ENCODE measurements at regions not wholly inside any gene's neighbourhood (a gene's known extent, or its start where the extent isn't known, plus 50 kb on each side); places are given as distances from the start of the nearest gene placed in this dataset.

- DNase-seq (ENCODE audit: low read depth): no peak
Observed at GRCh38 chrX:39174241-39174771, 373.0 kb downstream of the MID1IP1 start.

DNA sequence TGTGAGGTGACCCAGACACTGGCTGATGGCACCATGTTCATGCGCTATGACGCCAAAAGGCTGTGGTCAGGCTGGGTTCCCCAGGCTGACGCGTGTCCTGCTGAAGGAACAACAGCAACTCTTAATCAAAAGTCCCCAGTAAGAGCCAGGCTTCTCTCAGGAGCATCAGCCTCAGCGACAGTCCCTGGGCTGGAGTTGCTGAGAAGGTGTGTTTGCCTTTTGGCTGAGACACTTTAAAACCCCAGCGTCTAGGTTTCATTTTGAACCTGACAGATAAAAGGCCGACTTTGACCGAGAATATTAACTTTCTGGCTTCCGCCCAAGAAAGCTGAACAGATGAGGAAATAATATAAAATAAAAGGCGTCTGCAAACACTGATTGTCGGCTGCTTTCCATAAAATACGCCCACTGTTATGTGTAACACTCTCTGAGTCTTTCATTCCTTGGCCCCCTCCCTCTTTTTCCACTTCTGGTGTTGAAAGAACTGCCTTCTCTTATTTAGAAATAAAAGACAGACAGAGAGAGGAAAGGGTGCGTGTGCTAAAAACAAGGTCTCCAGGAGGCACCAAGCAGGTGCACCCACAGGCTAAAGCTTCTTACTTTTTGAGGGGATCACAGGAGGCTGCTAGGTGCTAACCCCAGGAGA lies 373.6 kb downstream of the MID1IP1 start:
- peak; percentile 20 for DNase-seq (ENCODE audit: low read depth)

DNA sequence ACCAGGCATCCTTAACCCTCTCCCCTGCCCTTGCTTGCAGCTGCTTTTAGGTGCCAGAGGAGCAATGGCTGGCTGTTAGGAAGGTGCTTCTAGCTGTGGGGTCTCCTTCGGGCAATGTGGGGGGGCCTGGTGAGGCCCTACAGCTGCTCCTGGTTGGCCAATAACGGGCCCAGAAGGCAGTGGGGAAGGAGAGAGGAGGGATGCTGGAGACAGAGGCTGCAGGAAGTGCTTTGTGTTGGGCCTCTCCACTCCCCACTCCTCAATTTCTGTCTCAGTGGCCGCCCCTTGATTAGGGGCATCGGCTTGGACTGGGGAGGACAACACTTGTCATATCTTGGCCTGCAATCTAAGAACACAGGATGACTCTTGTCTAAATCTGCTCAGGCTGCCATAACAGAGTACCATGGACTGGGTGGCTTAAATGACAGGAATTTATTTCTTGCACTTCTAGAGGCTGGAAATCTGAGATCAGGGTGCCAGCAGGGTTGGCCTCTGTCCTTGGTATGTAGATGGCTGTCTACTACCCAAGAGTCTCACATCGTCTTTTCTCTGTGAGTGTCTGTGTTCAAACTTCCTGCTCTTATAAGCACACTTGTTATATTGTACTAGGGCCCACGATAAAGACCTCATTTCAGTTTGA lies 374.3 kb downstream of the MID1IP1 start:
- DNase-seq (ENCODE audit: low read depth): no peak

DNA sequence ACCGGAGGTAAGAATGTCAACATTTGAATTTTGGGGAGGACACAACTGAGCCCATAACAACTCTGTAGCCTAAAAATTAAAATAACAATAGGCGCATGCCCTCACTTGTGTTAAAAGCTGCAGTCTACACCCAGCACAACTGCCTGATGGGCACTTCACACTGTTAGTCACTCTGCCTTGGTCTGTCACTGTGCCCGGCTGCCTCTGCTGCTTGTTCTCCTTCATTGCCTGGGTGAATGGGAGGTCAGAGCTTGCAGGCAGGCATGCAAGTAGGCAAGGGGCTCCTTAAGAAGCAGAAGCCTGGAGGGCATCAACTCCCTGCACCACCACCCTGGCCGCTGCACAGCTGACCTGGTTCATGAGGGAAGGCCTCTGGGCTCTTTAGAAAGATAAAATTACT lies 374.8 kb downstream of the MID1IP1 start:
- DNase-seq (ENCODE audit: low read depth): no peak

DNA sequence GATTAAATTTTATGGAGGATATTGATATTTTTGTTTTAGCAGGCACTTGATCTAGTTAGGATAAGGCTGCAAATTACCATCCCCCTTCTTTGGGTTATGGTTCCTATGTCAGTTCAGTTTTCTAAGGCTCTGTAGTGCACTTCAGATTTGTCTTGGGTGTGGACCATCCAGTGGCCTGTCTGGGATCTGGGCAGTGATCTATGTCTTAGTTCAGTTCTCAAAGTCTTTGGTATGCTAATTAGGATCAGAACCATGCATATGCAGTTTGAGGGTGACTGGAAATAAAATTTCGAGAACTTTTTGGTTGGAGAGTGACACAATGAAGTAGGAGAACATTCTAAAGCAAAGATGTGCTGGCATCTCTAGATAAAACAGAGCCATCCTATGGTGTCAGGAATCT lies 388.2 kb downstream of the MID1IP1 start:
- no peak for DNase-seq (ENCODE audit: low read depth)

DNA sequence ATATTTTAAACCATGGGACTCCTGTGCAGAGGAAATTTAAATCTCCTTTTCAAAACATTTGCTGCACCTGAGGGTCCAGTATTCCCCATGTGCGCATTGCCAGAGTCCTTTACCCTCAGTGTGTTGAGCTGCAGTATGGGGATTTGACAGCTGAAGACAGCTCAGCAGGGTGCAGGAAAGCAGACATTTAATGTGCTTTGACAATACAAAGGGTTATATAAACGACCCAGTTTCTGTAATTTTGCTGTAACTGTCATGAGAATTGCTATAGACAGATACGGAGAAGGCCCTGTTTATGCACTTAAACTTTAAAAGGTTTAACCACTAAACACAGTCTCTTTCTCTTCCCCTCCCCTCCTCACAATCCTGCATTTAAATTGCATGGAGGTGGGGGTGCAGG lies 393.4 kb downstream of the MID1IP1 start:
- no peak for DNase-seq (ENCODE audit: low read depth)

DNA sequence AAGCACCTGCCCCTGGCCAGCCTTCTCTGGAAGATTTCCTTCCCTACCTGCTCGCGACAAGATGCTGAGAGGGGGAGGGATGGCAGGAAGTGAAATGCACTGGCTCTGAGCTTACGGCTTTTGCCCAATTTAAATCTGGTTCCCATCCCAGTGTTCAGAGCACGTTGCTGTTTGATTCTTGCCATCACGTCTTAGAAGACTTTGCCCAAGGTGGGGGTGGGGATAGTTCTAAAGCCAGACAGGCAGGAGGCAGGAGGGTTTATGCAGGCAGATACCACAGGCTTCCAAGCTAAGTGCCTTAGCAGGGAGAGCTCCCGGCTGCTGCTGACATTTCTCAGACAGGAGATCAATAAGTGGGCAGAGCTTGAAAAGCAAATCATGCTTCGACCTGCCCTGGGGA lies 393.9 kb downstream of the MID1IP1 start:
- no peak for DNase-seq (ENCODE audit: low read depth)

DNA sequence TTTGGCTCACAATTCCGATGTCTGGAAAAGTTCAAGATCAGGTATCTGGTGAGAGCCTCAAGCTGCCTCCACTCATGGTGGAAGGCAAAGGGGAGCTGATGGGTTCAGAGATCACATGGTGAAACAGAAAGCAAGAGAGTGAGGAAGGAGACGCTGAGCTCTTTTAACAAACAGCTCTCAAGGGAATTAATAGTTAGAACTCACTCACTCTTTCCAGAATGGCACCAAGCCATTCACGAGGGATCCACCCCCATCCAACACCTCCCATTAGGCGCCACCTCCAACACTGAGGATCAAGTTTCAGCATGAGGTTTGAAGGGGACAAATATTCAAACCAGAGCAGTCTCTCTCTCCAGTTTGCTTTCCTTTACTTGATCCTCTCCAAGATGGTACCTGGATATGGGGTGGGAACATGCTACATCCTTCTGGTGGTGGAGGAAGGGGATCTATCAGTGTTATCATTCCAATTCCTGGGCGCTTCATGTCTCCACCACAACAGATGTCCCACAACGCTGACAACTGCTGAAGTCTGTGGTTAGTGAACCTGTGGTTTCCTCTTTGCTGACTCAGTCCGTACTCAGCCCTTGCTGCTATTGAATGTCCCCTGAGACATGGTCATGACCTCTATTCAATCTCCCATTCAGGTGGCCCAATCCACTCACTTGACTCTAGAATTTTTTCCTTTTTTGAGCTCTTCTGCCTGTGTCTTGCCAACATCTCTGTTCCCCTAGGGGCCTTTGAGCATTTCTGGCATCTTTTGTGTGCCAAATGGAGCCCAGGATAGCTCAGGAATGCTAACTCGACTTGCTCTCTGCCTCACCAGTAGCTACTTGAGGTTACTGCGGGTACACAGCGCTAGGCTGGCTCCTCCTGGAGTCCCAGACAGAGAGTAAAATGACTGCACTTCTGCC lies 395.2 kb downstream of the MID1IP1 start:
- DNase-seq (ENCODE audit: low read depth): peak; percentile 46

DNA sequence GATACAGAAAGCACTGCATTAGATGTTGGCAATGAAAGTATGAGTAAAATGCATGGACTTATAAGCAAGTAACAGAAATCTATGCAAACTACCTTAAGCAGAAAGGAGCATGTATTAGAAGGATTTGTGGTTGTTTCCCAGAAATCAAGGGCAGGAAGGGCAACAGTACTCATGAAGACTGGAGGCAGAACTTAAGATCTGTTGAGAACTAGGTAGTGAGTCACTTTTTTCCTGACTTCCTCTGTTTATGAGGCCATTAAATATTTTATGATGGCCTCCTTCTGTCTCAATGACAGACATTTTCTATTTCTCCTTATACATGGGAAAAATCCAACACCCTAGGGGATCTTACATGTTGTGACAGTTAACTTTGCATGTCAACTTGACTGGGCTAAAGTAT lies 398.2 kb downstream of the MID1IP1 start:
- no peak for DNase-seq (ENCODE audit: low read depth)

- DNase-seq (ENCODE audit: low read depth): no peak
Observed at GRCh38 chrX:39201305-39201990, 400.2 kb downstream of the MID1IP1 start.

DNA sequence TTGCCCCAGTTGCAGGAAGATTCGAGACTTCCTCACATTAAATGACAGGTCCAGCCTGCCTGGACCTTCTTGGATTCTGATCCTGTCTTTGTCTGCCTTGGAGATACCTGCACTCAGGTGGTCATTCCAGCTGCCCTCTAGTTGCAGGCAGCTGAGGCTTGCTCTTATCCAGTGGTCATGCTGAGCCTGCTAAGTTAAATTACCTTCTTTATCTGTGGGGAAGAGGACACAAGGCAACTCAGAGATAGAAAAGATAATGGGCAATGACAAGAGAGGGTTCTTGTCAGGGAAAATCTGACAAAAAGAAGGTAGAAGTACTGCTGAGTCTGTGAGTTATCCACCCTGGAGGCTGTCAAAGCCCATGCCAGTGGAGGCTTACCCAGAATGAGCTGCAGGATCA lies 401.4 kb downstream of the MID1IP1 start:
- no peak for DNase-seq (ENCODE audit: low read depth)

GRCh38 chrX:39203427-39203826 lies 402.2 kb downstream of the MID1IP1 start:
- no peak for DNase-seq (ENCODE audit: low read depth)

GRCh38 chrX:39204353-39204752 lies 403.1 kb downstream of the MID1IP1 start:
- no peak for DNase-seq (ENCODE audit: low read depth)

GRCh38 chrX:39204945-39205344 lies 403.7 kb downstream of the MID1IP1 start:
- DNase-seq (ENCODE audit: low read depth): peak; percentile 48

DNA sequence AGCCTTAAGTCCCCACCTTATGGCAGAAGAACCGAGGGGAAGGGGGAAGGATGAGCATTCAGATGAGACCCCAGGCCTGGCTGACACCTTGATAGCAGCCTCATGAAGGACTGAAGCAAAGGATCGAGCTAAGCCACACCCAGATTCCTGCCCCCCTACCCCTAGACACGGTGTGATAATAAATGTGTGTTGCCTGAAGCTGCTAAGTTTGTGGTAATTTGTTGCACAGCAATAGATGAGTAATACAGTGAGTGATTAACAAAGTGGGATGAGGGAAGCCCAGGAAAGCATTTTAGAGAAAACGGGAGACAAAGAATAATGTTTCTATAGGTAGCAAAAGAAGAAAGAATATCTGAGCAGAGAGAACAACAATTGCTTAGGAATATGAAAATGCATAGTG lies 404.2 kb downstream of the MID1IP1 start:
- DNase-seq (ENCODE audit: low read depth): no peak

DNA sequence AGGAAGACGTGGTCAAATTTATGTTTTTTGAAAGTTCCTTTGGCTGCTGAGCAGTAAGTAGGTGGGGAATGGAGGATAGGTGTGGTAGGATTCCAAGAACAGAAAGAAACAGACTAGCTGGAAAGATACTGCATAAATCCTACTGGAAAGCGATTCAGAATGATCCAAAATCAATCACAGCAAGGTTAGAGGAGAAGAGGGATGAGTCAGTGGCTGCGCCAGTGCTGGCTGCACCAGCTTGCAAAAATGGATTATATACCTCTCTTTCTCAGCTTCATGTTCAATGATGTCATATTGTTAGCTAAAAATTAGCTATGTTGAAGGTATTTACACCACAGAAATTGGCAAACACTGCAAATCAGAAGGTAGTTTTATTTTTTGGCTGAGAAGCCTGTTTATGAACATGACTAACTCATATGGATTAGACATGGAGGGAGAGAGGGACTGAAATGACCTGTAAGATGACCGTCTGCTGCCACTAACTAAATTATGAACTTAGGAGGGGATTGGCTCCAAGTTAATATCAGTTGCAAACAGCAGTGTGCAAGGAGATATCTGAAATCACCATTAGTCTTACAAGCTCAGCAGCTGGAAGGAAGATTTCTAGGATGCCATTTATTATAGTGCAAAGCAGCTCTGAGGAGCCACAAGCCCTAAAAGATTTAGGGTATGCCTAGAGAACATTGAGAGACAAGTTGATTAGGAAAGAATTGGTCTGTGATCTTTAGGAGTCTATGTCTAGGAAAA lies 405.3 kb downstream of the MID1IP1 start:
- DNase-seq (ENCODE audit: low read depth): no peak

- DNase-seq (ENCODE audit: low read depth): no peak
Observed at GRCh38 chrX:39211501-39211900, 410.2 kb downstream of the MID1IP1 start.

DNA sequence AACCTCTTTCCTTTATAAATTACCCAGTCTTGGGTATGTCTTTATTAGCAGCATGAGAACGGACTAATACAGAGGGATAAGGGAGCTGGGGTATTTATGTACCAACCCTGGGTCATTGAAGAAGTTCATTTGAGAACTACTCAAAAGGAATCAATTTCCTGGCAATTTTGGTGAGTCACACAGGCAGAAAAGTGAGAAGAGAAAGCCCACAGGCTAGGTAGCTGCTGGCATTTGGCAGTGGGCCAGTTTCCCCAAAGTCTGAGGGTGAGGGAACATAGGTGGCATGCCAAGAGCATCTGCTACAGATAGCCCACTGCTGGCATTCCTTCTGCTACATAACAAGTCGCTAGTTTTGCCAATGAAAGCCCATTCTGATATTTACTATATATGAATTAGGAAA lies 411.2 kb downstream of the MID1IP1 start:
- peak; percentile 12 for DNase-seq (ENCODE audit: low read depth)

GRCh38 chrX:39214387-39215126 lies 413.3 kb downstream of the MID1IP1 start:
- no peak for DNase-seq (ENCODE audit: low read depth)

DNA sequence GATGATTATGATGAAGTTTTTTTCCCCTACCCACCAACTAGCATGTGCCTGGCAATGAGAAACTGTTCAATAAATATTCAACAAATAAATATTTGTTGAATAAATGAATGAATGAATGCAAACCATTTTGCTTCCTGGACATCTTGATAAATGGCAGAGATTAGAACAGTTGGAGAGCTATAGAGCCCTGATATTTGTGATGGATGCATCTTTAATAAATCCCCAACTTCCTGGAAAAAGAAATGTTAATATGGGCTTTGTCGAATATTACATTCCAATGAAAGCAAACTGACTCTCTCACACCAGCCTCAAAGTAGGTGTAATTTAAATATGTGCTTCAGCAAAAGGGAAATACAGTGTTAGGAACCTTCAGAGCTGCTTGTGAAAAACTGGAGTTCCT lies 419.7 kb downstream of the MID1IP1 start:
- DNase-seq (ENCODE audit: low read depth): no peak
